H54 (cell line): ENCODE measurements at regions not wholly inside any gene's neighbourhood (a gene's known extent, or its start where the extent isn't known, plus 50 kb on each side); places are given as distances from the start of the nearest gene placed in this dataset.

Experiments
- DNase-seq: peaks from one replicate; pipeline ENCODE4 v3.0.0; 2011; ENCODE audit warnings: low spot score, mixed read lengths; ENCODE audit not compliant: insufficient read length
- FAIRE-seq: peaks from 3 replicates; lab custom pipeline; 2011; peaks lifted over from hg19 to GRCh38; lab: Jason Lieb, UNC
- POLR2A ChIP-seq: IDR thresholded peaks from 2 replicates; pipeline ENCODE4 v1.6.1; 2011; ENCODE audit warnings: low read depth, mild to moderate bottlenecking, low read length

DNA sequence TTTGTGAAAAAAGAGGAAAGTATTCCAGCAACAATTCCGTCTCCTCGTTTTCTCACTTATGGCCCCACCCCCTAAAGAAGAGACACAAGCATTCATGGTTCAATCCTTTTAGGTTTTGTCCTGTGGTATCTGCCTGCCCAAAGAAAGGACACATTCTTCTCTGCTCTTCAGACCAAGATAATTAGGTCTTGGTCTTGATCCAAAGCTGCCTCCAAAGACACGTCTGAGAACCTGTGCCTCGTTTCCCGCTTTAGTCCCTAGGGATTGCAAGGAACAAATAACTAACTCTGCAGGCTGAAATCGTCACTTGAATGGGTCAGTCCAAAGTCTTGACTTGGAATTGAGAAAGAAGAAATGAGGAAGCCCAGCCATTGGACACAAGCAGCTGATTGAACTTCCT, 202.7 kb upstream of the FAR2 start:
- DNase-seq (no peak), FAIRE-seq (no peak)
- no peak for TF ChIP-seq POLR2A

DNA sequence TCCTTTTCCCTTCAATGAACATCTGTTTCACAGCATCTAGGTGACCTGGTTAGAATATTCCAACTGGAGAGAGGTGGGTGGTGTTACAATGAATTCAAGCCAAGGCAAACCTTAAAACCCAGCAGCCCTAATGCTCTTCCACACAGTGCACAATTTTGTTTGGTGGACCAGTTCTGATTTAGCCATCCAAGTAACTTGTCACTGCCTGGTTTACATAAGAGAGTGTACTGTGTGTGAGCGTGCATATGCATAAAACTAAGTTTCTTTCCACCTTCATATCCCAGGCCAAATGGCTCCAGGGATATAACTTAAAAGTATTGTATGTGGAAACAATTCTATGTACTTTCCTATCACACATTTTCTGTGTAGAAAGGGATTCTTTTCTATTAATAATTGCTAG, 200.4 kb upstream of the FAR2 start:
- DNase-seq = no peak
- no peak for FAIRE-seq
- TF ChIP-seq POLR2A = no peak

DNA sequence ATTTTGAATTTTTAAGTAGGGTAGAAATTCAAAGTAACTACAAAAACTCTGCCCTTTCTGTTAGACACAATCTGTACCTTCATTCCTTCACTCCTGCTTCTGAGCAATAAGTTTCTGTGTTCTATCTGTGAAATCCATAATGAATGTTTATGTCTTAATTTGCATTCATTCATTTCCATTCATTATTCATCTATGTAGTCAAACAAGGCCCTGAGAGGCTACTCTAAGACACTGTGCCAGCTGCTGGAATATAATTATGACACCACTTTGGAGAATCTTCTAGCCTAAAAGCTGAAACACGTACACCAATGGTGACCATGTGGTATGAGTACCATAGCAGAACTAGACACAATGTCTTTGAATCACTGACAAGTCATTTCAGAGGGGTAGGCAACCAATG, 199.9 kb upstream of the FAR2 start:
- no peak for TF ChIP-seq POLR2A
- no peak for FAIRE-seq

DNA sequence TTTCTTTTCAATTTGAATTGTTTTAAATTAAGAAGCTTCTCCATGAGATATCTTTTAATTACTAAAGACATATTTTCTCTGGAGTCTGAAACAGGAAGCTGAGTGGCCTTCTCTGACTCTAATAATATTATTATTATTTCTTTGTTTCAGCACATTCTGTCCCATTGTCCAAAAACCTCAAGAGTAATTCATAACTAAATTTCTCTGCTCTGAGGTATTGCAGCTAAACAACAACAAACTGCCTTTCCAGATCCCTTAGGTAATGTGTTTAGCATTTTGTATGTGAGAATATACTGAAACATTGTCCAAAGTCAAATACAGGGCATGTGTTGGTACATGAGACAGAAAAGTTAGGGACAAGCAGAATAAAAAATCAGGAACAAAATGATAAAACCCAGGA, 199.0 kb upstream of the FAR2 start:
- DNase-seq (no peak), FAIRE-seq (no peak)
- TF ChIP-seq POLR2A = no peak

More for the DNA sequence above, 199.9 kb upstream of the FAR2 start:
- DNase-seq = no peak

DNA sequence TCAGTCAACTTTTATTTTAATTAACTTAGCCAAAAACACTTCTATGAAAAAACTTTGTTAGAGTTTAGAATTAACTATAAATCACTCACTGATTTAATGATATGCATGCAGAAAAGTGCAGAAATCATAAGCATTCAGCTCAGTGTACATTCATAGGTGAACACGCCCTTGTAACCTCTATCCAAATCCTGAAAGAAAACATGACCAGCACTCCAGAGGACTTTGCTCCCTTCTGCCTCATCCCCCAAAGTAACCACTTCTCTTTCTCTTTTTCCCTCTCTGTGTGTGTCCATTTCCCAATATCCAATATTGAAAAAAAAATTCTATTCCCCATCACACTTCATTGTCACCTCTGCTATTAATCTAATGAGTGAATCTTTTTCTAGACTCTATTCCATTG, 197.1 kb upstream of the FAR2 start:
- FAIRE-seq (no peak), DNase-seq (no peak)
- TF ChIP-seq POLR2A = no peak

DNA sequence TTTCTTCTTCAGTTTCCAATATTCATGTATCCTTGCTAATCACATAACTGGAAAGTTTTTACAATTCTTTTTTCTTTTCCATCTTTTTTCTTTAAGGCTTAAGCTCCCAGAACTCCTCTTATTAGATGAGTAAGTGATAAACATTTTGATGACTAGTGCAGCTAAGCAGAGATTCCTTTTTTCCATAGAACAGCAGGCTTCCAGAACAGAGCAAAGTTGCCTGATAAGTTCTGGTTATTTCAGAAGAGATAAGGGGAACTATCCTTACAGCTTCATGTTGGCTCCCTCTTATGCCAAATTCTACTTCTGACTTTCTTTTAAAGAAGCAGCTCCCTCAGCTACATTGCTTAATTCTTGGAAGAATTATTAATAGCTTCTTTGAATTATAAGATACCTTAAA, 194.7 kb upstream of the FAR2 start:
- TF ChIP-seq POLR2A = no peak
- DNase-seq (no peak), FAIRE-seq (no peak)

DNA sequence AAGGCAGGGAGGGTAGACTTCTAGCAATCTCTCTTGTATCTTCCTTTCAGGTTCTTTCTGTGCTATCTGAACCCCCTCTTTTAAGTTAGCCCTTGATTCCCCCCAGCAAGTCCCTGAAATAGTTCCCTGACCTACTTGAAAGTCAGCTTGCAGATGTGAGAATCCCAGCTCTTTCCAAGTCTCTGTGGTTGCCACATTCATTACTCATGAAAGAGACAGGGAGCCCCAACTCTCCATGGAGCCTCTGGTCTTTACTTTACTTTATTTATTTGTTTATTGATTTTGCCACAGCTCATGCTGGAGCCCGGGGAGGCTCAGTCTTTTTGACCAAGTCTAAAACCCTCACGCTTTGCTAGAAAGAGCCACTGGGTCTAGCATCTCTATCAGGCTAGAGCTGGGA, 193.6 kb upstream of the FAR2 start:
- FAIRE-seq = no peak
- DNase-seq = no peak
- TF ChIP-seq POLR2A = no peak

DNA sequence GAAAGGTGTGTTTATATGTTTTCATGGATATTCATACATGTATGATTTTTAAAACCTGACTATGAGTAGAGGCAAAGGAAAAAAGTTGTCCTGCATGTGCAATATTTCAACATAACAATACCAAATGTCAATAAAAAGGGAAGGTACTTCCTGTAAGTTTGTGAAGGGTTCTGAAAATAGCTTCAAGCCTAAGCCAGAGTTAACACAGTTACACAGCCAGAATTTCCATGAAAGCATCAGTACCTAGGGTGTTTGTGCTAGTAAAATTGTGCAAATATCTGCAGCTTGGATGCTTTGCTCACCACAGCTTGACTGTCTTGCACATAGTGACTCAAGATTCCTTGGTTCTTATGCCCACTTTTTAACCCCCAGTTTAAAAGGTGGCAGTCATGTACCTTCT, 193.1 kb upstream of the FAR2 start:
- no peak for TF ChIP-seq POLR2A
- DNase-seq (no peak), FAIRE-seq (no peak)

DNA sequence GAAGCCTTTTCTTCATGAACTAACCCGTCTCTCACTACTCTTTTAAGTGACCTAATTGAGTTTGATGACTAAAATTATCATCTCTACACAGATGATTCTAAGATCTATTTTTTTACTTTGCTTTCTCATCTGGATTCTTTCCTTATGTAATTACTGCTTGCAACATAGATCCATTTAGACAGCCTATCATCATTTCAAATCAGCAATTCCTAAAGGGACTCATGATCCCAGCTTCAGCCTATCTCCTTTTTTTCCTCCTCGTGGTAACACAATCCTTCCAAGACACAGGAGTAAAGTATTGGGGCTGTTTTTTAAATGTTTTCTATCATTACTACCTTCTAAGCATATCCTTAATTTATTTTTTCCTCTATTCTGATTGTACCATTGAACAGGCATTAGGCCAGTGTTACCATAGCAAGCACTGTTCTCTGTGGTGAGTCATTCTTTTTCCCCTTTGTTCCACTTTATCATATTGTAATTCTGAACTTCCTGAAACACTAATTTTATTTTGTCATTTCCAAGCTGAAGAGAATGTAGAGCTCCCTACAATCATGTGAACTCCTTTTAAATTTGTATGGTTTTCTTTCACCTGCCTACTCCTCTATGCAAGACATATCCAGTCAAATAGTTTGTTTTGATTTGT, 190.4 kb upstream of the FAR2 start:
- FAIRE-seq = no peak
- DNase-seq = no peak
- TF ChIP-seq POLR2A = no peak

DNA sequence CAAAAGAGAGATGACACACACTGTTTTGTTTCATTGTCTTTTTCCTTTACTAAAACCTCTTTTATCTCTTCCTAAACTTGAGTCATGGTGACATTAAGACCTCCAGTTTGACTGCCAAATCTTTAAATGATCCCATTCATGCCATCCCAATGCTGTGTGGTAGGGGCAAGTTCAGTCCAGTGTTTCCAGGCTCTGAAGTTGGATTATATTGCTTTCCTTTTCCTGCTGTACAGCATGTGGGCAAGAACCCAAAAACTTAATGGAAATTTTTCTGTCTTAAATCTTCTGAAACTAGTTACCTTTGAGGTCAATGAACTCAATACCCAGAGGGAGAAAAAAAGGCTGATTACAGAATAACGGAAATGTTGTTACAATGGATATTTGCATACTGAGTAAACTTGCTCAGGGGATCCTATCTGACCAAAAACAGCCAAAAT, 187.1 kb upstream of the FAR2 start:
- DNase-seq = no peak
- TF ChIP-seq POLR2A = no peak
- FAIRE-seq = no peak

DNA sequence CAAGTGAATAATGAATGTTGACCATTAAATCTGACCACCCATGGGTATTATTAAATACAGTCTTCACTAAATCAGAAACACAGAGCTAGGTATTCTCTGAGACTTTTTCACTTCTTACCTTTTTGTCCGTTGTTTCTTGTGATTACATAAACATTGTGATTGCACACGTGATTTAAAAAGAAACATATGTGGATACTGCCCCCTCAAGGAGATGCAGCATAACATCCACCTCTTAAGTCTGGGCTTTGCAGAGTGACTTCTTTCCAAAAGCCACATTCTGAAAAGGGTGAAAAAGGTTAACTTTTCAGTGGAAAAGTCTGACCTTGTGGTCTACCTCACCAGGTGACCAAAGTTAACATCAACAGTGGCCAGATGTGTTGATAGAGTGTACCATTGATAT, 185.5 kb upstream of the FAR2 start:
- no peak for TF ChIP-seq POLR2A
- DNase-seq (no peak), FAIRE-seq (peak; percentile 94)

DNA sequence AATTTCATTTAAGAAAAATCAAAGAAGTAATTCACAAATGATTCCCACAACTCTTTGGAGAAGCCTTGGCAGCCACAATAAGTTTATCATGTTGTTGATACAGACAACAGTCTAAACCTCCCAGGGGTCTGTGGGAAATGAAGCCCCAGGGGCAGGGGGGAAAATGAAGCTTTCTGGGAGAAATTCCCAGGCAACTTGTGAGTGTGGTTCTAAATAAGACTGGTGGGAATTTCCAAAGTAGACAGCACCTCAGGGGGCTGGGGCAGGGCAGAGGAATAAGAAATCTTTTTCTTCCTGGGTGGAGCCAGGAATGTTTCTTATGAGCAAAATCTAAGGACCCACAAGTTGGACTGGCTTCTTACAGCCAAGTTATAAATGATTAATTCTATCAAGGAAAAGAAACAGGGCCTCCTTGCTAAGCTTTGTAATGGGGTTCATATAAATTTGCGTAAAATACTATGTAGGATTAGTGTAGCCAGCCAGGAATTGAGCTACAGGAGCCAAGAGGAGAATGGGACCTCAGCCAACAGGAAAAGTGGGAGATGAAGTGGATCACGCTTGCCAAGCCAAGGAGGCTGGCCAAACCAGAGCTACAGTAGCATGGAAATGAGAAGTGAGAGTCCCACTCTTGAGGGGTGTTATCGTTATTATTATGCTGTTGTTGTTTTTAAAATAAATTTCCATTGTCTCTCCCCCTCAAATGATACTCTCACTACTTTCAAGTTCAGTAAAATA, 182.9 kb upstream of the FAR2 start:
- TF ChIP-seq POLR2A = no peak
- DNase-seq = no peak

DNA sequence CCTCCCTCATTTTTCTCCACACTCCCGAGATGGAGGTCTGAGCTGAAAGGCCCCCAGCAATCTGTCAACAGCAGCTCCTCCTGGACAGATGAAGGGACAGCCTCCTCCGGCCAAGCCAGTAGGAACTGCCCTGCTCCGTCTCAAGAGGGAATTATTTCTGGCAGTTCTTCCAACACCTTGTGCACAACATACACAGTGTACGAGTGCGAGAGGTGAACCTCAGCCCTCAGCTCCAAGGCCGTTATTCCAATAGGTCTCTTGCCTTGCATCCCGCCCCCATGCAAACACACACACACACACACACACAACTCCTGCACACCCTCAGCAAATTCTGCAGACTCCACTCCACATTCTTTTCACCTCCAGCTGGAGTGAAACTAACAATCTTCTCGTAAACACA, 181.7 kb upstream of the FAR2 start:
- no peak for DNase-seq
- TF ChIP-seq POLR2A = no peak
- FAIRE-seq = no peak

More for the DNA sequence above, 182.9 kb upstream of the FAR2 start:
- no peak for FAIRE-seq

DNA sequence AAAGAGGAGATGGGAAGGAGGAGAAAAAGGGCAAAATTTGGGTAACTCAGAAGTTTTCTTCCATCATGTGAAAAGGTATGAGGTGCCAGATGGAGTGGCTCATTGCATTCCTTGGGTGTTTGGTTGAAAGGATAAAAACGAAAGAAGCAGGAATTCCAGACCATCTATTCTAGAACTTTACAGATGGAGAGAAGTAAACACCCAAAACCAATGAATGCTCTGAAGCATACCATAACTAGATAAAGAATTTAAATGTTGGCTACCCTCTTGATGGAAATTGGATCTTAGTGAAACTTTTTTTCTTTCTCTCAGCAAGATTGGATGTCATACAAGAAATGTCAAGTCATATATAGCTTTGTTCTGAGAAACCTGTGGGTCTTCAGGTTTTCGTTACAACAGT, 175.6 kb upstream of the FAR2 start:
- FAIRE-seq (no peak), DNase-seq (no peak)
- no peak for TF ChIP-seq POLR2A

DNA sequence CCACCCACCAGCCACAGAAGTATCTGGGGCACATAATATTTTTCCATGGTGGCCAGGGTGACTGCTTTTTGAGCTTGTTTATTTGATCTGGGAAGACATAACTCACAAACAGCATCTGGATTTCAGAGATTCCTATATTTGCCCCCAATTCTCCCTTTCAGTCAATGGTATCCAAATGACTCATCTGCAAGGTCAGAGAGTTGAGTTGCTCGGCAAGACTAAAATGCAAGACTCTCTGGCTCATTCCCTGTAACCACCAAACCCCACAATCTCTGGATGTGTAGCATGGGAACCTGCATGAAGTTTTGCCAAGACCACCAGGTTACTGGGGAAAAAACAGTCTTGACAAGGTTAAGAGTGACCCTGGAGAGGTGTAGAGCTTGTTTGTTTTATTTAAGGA, 174.9 kb upstream of the FAR2 start:
- no peak for TF ChIP-seq POLR2A

DNA sequence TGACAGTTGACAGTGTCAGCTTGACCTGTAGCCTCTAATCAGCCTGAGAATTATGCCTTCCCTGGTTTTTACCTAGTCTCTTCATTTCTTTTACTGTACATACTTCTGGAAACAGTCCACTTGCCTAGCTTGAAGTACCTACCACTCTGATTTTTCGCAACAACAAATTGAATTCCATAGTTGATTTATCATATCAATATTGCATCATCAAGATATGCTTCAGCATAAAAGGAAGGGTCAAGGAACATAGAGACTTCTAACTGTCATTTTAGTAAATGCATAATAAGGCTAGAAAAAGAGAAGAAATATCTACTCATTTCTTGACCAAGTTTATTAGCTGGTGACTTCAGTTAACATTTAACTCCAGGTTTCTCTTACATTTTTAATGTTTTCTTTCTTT, 174.2 kb upstream of the FAR2 start:
- TF ChIP-seq POLR2A = no peak
- FAIRE-seq = no peak

More for the DNA sequence above, 174.9 kb upstream of the FAR2 start:
- DNase-seq (no peak), FAIRE-seq (no peak)

More for the DNA sequence above, 174.2 kb upstream of the FAR2 start:
- no peak for DNase-seq
